ENCODE measurements at regions not wholly inside any gene's neighbourhood (a gene's known extent, or its start where the extent isn't known, plus 50 kb on each side); places are given as distances from the start of the nearest gene placed in this dataset.

- no peak for ATAC-seq
- Histone ChIP-seq H3K4me1 (no peaks in the 10 kb centered on the region), H3K27ac (no peak overlapping the region), H3K27me3 (ENCODE audit: insufficient read depth in 3 of 3, low read length in 2 of 3) (no peaks in the 10 kb centered on the region), H3K36me3 (ENCODE audit: insufficient read depth in 1 of 2, low read depth in 1 of 2) (no peaks in the 10 kb centered on the region), H3K9me3 (no peaks in the 10 kb centered on the region), H3K4me3 (no peak overlapping the region)
- intact Hi-C loops (cut with DNase I), result no loop called here
- TF ChIP-seq CTCF (IDR thresholded peaks at IDR 0.05), result no peak
- WGBS, 3 donors, result 78 to 85% (median 83%) methylated on average over 4 of the region's 4 CpGs
- no peak for DNase-seq
Measured at GRCh38 chr4:12170308-12170707, 741.6 kb upstream of the HS3ST1 start.

- H3K4me3 ChIP-seq, result no peak overlapping the region
- intact Hi-C loops (cut with DNase I), result no loop called here
- no peaks in the 10 kb centered on the region for H3K27me3 ChIP-seq (ENCODE audit: insufficient read depth in 3 of 3, low read length in 2 of 3)
- DNase-seq (no peak), ATAC-seq (no peak)
- no peaks in the 10 kb centered on the region for H3K4me1 ChIP-seq
- no peaks in the 10 kb centered on the region for H3K36me3 ChIP-seq (ENCODE audit: insufficient read depth in 1 of 2, low read depth in 1 of 2)
- H3K9me3 ChIP-seq, result no peaks in the 10 kb centered on the region
- H3K27ac ChIP-seq, result no peak overlapping the region
- TF ChIP-seq CTCF (IDR thresholded peaks at IDR 0.05), result no peak
Measured at GRCh38 chr4:12165616-12166015, 736.9 kb upstream of the HS3ST1 start.

GRCh38 chr4:12146339-12146738 is 717.6 kb upstream of the HS3ST1 start:
- Histone ChIP-seq H3K36me3 (ENCODE audit: insufficient read depth in 1 of 2, low read depth in 1 of 2) (no peaks in the 10 kb centered on the region), H3K27me3 (ENCODE audit: insufficient read depth in 3 of 3, low read length in 2 of 3) (no peaks in the 10 kb centered on the region), H3K4me3 (no peak overlapping the region), H3K4me1 (no peaks in the 10 kb centered on the region), H3K27ac (no peak overlapping the region), H3K9me3 (no peaks in the 10 kb centered on the region)
- intact Hi-C loops (cut with DNase I), result no loop called here
- DNase-seq (no peak), ATAC-seq (no peak)
- no peak for TF ChIP-seq CTCF (IDR thresholded peaks at IDR 0.05)

GRCh38 chr4:12145768-12146167 is 717.1 kb upstream of the HS3ST1 start:
- no peaks in the 10 kb centered on the region for H3K4me1 ChIP-seq
- H3K4me3 ChIP-seq, result no peak overlapping the region
- DNase-seq (no peak), ATAC-seq (no peak)
- H3K9me3 ChIP-seq, result no peaks in the 10 kb centered on the region
- no peaks in the 10 kb centered on the region for H3K36me3 ChIP-seq (ENCODE audit: insufficient read depth in 1 of 2, low read depth in 1 of 2)
- no peak overlapping the region for H3K27ac ChIP-seq
- intact Hi-C loops (cut with DNase I), result no loop called here
- H3K27me3 ChIP-seq (ENCODE audit: insufficient read depth in 3 of 3, low read length in 2 of 3), result no peaks in the 10 kb centered on the region
- WGBS, 3 donors, result 78 to 93% (median 81%) methylated on average over 1 of the region's 1 CpG
- TF ChIP-seq CTCF (IDR thresholded peaks at IDR 0.05), result no peak

GRCh38 chr4:12145106-12145505 is 716.4 kb upstream of the HS3ST1 start:
- Histone ChIP-seq H3K27ac (no peak overlapping the region), H3K4me1 (no peaks in the 10 kb centered on the region), H3K27me3 (ENCODE audit: insufficient read depth in 3 of 3, low read length in 2 of 3) (no peaks in the 10 kb centered on the region), H3K4me3 (no peak overlapping the region), H3K36me3 (ENCODE audit: insufficient read depth in 1 of 2, low read depth in 1 of 2) (no peaks in the 10 kb centered on the region), H3K9me3 (no peaks in the 10 kb centered on the region)
- ATAC-seq (no peak), DNase-seq (no peak)
- 78 to 88% (median 78%) methylated on average over 2 of the region's 2 CpGs for WGBS, 3 donors
- intact Hi-C loops (cut with DNase I), result no loop called here
- TF ChIP-seq CTCF (IDR thresholded peaks at IDR 0.05), result no peak
